MCF 10A (cell line): ENCODE measurements at regions not wholly inside any gene's neighbourhood (a gene's known extent, or its start where the extent isn't known, plus 50 kb on each side); places are given as distances from the start of the nearest gene placed in this dataset.

Source experiments
- BruUV-seq: library from RNA; stranded (reverse); fragments of 400-500 nt; replicated peaks from 2 replicates; lab custom pipeline; 2021; lab: Mats Ljungman, UMichigan
- CTCF ChIA-PET: fragments of 300-600 bp; sonication (Branson Sonifier 250); formaldehyde crosslinking; extraction: SDS; loops from one replicate; lab custom pipeline; 2021; ENCODE audit warnings: antibody characterized with exemption, inconsistent platforms; lab: Yijun Ruan, JAX
- POLR2A ChIA-PET: fragments of 300-600, 350-650 bp; sonication (Branson Sonifier 250); formaldehyde crosslinking; extraction: SDS; loops from one replicate; lab custom pipeline; 2020; ENCODE audit warnings: antibody characterized with exemption, inconsistent platforms; lab: Yijun Ruan, JAX
- DNase-seq: peaks from one replicate; pipeline ENCODE4 v3.0.0-alpha.2; 2018; ENCODE audit not compliant: unreplicated experiment
- H3K27ac Mint-ChIP-seq: one replicate; pipeline ENCODE4 v1.8.0; 2022; ENCODE audit warnings: mild to moderate bottlenecking, low read depth, mixed read lengths; ENCODE audit not compliant: unreplicated experiment
- H3K27me3 Mint-ChIP-seq: one replicate; pipeline ENCODE4 v1.8.0; 2022; ENCODE audit warnings: mixed read lengths; ENCODE audit not compliant: insufficient read depth, unreplicated experiment
- H3K36me3 Mint-ChIP-seq: one replicate; pipeline ENCODE4 v1.8.0; 2022; ENCODE audit warnings: mild to moderate bottlenecking, moderate library complexity, mixed read lengths; ENCODE audit not compliant: insufficient read depth, unreplicated experiment
- H3K4me1 Mint-ChIP-seq: one replicate; pipeline ENCODE4 v1.8.0; 2022; ENCODE audit warnings: mixed read lengths; ENCODE audit not compliant: insufficient read depth, unreplicated experiment
- H3K4me3 Mint-ChIP-seq: one replicate; pipeline ENCODE4 v1.8.0; 2022; ENCODE audit warnings: mild to moderate bottlenecking, moderate library complexity, mixed read lengths; ENCODE audit not compliant: unreplicated experiment
- H3K9me3 Mint-ChIP-seq: one replicate; pipeline ENCODE4 v1.8.0; 2022; ENCODE audit warnings: mixed read lengths; ENCODE audit not compliant: unreplicated experiment
- CTCF ChIP-seq: fragments of 200-600 bp; IDR thresholded peaks from one replicate; pipeline ENCODE4 v1.8.0; 2022; ENCODE audit warnings: antibody characterized with exemption, mild to moderate bottlenecking; ENCODE audit not compliant: unreplicated experiment
- intact Hi-C: fragments of 100-400 bp; cut with micrococcal nuclease; formaldehyde crosslinking; loops from 2 replicates; pipeline ENCODE4 v1.14.1; 2022

- Mint-ChIP-seq H3K27me3 (no peaks in the 10 kb centered on the region), H3K4me1 (no peaks in the 10 kb centered on the region), H3K27ac (no peak overlapping the region), H3K9me3 (no peaks in the 10 kb centered on the region), H3K4me3 (no peak overlapping the region), H3K36me3 (no peaks in the 10 kb centered on the region)
- ChIA-PET POLR2A (no interaction called here), CTCF (interaction anchor here (0.8 kb wide), 1 partner anchor 150 kb away, joined by 3 read pairs; no protein-coding TSS in a partner anchor)
- TF ChIP-seq CTCF: no peak
- BruUV-seq: no TSS peak
- intact Hi-C loops: no loop called here
- no peak for DNase-seq
These were observed 393.7 kb upstream of the SMC2 start for GRCh38 chr9:103700195-103700962.

- intact Hi-C loops: no loop called here
- Mint-ChIP-seq H3K4me3 (no peak overlapping the region), H3K27me3 (no peaks in the 10 kb centered on the region), H3K36me3 (no peaks in the 10 kb centered on the region), H3K4me1 (peaks cover under 1% of the 10 kb centered on the region), H3K27ac (no peak overlapping the region), H3K9me3 (no peaks in the 10 kb centered on the region)
- ChIA-PET POLR2A (no interaction called here), CTCF (no interaction called here)
- no peak for DNase-seq
- TF ChIP-seq CTCF: no peak
- no TSS peak for BruUV-seq
These were observed 391.5 kb upstream of the SMC2 start for GRCh38 chr9:103702572-103702971.

GRCh38 chr9:103707181-103707580 is 386.9 kb upstream of the SMC2 start:
- no peak overlapping the region for H3K27ac Mint-ChIP-seq
- H3K4me3 Mint-ChIP-seq: no peak overlapping the region
- BruUV-seq: no TSS peak
- ChIA-PET POLR2A (no interaction called here), CTCF (no interaction called here)
- intact Hi-C loops: no loop called here
- H3K9me3 Mint-ChIP-seq: peaks cover 11% of the 10 kb centered on the region
- peaks cover 6% of the 10 kb centered on the region for H3K4me1 Mint-ChIP-seq
- peak; percentile 13 for DNase-seq
- H3K27me3 Mint-ChIP-seq: no peaks in the 10 kb centered on the region
- no peak for TF ChIP-seq CTCF
- no peaks in the 10 kb centered on the region for H3K36me3 Mint-ChIP-seq

- POLR2A ChIA-PET: no interaction called here
- CTCF ChIA-PET: no interaction called here
- Mint-ChIP-seq H3K9me3 (peaks cover 11% of the 10 kb centered on the region), H3K27me3 (no peaks in the 10 kb centered on the region), H3K4me1 (peaks cover 6% of the 10 kb centered on the region), H3K36me3 (no peaks in the 10 kb centered on the region), H3K27ac (no peak overlapping the region), H3K4me3 (no peak overlapping the region)
- DNase-seq: no peak
- TF ChIP-seq CTCF: no peak
- intact Hi-C loops: no loop called here
- BruUV-seq: no TSS peak
These were observed 384.7 kb upstream of the SMC2 start for GRCh38 chr9:103709366-103709765.
